GM12891 (cell line): ENCODE measurements at regions not wholly inside any gene's neighbourhood (a gene's known extent, or its start where the extent isn't known, plus 50 kb on each side); places are given as distances from the start of the nearest gene placed in this dataset.

Experiments
- POLR2A ChIP-seq: IDR thresholded peaks from 2 replicates; pipeline ENCODE4 v1.6.1; 2011; ENCODE audit warnings: low read depth, low read length, control low read depth
- POLR2AphosphoS5 ChIP-seq: IDR thresholded peaks from 2 replicates; pipeline ENCODE4 v1.6.1; 2011; ENCODE audit warnings: low read depth, low read length, control low read depth
- POU2F2 ChIP-seq: IDR thresholded peaks from 2 replicates; pipeline ENCODE4 v1.6.1; 2011; ENCODE audit warnings: low read depth, mild to moderate bottlenecking, control low read depth, low read length, moderate library complexity
- TAF1 ChIP-seq: IDR thresholded peaks from 2 replicates; pipeline ENCODE4 v1.6.1; 2011; ENCODE audit warnings: low read depth, low read length, control low read depth

DNA sequence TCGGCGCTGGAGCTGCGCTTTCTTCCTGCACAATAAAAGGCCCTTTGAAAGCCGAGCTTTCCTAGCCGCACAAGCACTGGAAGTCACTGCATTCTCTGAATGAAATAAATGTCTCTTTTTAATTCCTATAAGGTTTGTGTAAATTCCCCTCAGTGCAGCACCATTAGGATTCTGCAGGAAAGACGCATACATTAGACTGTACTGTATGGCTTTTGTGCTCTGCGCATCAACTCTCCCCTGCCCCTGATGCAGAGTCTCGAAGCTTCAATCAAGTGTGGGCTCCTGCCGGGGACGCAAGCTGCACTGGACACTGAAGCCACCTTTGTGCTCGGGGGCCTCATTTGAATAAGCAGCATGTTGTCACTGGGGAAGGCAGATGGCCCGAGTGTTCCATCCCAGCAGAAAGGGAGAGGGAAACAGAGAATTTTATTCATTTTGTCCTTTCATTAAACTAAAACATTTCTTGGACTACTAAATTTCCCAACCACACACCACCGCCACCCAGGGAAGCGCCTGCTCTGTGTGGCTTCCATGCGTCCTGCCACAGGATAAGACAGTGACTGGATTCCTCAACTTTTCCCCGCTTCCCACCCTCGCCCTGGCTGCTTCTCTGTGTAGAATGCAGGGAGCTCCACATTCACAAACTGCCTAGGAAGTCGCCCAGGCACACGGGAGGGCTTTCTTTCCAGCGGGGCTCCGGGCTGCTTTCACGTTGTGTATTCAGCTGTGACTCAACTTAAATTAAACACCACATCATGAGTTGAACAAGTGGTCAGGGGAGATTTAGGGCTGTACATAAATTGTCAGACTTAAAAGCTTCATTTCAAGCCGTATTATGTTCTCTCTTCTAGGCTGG lies 635.4 kb downstream of the IRX1 start:
- TF ChIP-seq POLR2AphosphoS5 (no peak), TAF1 (no peak), POLR2A (no peak), POU2F2 (no peak)
